Kidney (tissue), 13 donors: ENCODE measurements at regions not wholly inside any gene's neighbourhood (a gene's known extent, or its start where the extent isn't known, plus 50 kb on each side); places are given as distances from the start of the nearest gene placed in this dataset.
"Not testable (repeated sequence)": the region's sequence is repeated elsewhere in the genome, so short reads cannot be mapped to it uniquely, and the experiment has no call there.

Source experiments
- DNase-seq, 5 donors: peaks; one replicate each; pipeline ENCODE4 v3.0.0-alpha.2; 2013 to 2020
- FAIRE-seq: peaks from 2 replicates; lab custom pipeline; 2012; peaks lifted over from hg19 to GRCh38; lab: Jason Lieb, UNC
- H3K27ac ChIP-seq, 2 donors: one replicate each; pipeline ENCODE4 v1.7.0; 2013; ENCODE audit warnings: low read depth in 2 of 2, low read length in 2 of 2, inconsistent platforms in 1 of 2
- H3K27me3 ChIP-seq: one replicate; pipeline ENCODE4 v1.7.1; 2013; ENCODE audit warnings: low read length, inconsistent platforms; ENCODE audit not compliant: control insufficient read depth, insufficient read depth
- H3K36me3 ChIP-seq, 3 donors: one replicate each; pipeline versions ENCODE4 v1.7.0 to v1.7.1; 2013; ENCODE audit warnings: low read length in 3 of 3, control low read depth in 1 of 3, inconsistent platforms in 1 of 3; ENCODE audit not compliant: insufficient read depth in 3 of 3, control insufficient read depth in 2 of 3
- H3K4me1 ChIP-seq, 3 donors: one replicate each; pipeline versions ENCODE4 v1.7.0 to v1.7.1; 2013; ENCODE audit warnings: low read length in 3 of 3, inconsistent platforms in 1 of 3, low read depth in 1 of 3; ENCODE audit not compliant: control insufficient read depth in 2 of 3, insufficient read depth in 2 of 3
- H3K4me3 ChIP-seq, 3 donors: one replicate each; pipeline versions ENCODE4 v1.7.0 to v1.8.1; 2013; ENCODE audit warnings: low read length in 3 of 3, control low read depth in 1 of 3, inconsistent platforms in 1 of 3
- H3K9ac ChIP-seq, 3 donors: one replicate each; pipeline versions ENCODE4 v1.7.0 to v1.7.1; 2013; ENCODE audit warnings: low read length in 3 of 3, control low read depth in 1 of 3, inconsistent platforms in 1 of 3
- H3K9me3 ChIP-seq, 3 donors: one replicate each; pipeline versions ENCODE4 v1.7.0 to v1.7.1; 2013; ENCODE audit warnings: low read length in 3 of 3, control low read depth in 1 of 3, inconsistent platforms in 1 of 3; ENCODE audit not compliant: control insufficient read depth in 2 of 3, insufficient read depth in 1 of 3
- intact Hi-C: fragments of 100-400 bp; cut with DNase I; formaldehyde crosslinking; loops from one replicate; pipeline ENCODE4 v1.11.1; 2022
- TF ChIP-seq, protein P1 (sequence below): IDR thresholded peaks from 3 replicates; pipeline ENCODE4 v1.5.1; 2012; ENCODE audit warnings: mild to moderate bottlenecking, moderate library complexity, borderline replicate concordance; ENCODE audit not compliant: insufficient read depth; ENCODE audit errors: extremely low read depth
- donor health status: control.
- donor health status: control.
- donor health status: control.
- donor health status: control.
- donor health status: control.
- donor health status: DM: yes; HTN: yes; CAD: no.
- donor health status: Normal renal cell carcinoma (clear cell type).

DNA sequence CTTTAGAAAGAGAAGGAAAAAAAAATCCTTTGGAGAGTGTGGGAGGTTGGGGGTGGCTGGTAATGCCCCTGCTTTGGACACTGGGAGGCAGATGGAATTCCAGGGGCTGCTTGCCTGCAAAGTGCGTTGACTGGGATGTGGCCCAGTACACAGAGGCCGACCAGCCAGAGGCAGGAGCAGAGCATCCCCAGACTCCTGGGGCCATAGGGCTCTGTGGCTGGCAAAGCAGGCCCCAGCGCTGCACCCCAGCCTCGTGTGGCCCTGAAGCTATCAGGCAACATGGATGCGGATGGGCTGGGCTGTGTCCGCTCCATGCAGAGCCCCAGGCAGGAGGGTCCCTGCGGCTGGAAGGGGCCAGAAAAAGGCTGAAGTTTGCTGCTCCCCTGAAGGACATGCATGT, 361.6 kb upstream of the FZD8 start:
- FAIRE-seq: no peak

GRCh38 chr10:36003031-36003600, 361.0 kb upstream of the FZD8 start:
- Histone ChIP-seq H3K9me3 (no peaks in the 10 kb centered on the region), H3K4me3 (no peak overlapping the region), H3K27me3 (no peaks in the 10 kb centered on the region), H3K9ac (no peak overlapping the region), H3K27ac (no peak overlapping the region), H3K4me1 (no peaks in the 10 kb centered on the region), H3K36me3 (no peaks in the 10 kb centered on the region)
- DNase-seq: no peak
- TF ChIP-seq, protein P1, sequence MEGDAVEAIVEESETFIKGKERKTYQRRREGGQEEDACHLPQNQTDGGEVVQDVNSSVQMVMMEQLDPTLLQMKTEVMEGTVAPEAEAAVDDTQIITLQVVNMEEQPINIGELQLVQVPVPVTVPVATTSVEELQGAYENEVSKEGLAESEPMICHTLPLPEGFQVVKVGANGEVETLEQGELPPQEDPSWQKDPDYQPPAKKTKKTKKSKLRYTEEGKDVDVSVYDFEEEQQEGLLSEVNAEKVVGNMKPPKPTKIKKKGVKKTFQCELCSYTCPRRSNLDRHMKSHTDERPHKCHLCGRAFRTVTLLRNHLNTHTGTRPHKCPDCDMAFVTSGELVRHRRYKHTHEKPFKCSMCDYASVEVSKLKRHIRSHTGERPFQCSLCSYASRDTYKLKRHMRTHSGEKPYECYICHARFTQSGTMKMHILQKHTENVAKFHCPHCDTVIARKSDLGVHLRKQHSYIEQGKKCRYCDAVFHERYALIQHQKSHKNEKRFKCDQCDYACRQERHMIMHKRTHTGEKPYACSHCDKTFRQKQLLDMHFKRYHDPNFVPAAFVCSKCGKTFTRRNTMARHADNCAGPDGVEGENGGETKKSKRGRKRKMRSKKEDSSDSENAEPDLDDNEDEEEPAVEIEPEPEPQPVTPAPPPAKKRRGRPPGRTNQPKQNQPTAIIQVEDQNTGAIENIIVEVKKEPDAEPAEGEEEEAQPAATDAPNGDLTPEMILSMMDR: no peak
- intact Hi-C loops: no loop called here
- no peak for FAIRE-seq

More for the DNA sequence above, 361.6 kb upstream of the FZD8 start:
- no peak overlapping the region for H3K4me3 ChIP-seq
- intact Hi-C loops: no loop called here
- no peak for DNase-seq
- no peaks in the 10 kb centered on the region for H3K4me1 ChIP-seq
- TF ChIP-seq, protein P1: no peak
- H3K9ac ChIP-seq: no peak overlapping the region
- H3K36me3 ChIP-seq: no peaks in the 10 kb centered on the region
- no peak overlapping the region for H3K27ac ChIP-seq
- no peaks in the 10 kb centered on the region for H3K27me3 ChIP-seq
- no peaks in the 10 kb centered on the region for H3K9me3 ChIP-seq

- H3K4me1 ChIP-seq: no peaks in the 10 kb centered on the region
- H3K9ac ChIP-seq: no peak overlapping the region
- no peak overlapping the region for H3K27ac ChIP-seq
- H3K36me3 ChIP-seq: no peaks in the 10 kb centered on the region
- no peak for DNase-seq
- no peaks in the 10 kb centered on the region for H3K9me3 ChIP-seq
- TF ChIP-seq, protein P1: no peak
- intact Hi-C loops: no loop called here
- no peaks in the 10 kb centered on the region for H3K27me3 ChIP-seq
- no peak overlapping the region for H3K4me3 ChIP-seq
- no peak for FAIRE-seq
Measured at GRCh38 chr10:36002445-36002844, 360.3 kb upstream of the FZD8 start.

DNA sequence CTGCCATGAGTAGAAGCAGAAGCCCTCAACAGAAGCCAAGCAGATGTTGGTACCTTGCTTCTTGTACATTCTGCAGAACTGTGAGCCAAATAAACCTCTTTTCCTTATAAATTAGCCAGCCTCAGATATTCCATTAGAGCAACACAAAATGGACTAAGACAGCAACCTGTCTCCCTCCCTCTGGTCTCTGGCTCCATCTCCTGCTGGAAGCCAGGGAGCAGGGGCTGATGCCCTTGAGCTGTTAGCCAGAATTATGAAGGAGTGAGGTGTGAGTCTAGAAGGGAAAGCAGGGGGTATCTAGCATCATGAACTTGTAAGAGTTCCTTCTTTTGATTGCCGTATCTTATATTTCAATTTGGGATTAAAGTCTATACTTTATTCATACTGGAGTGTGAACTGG, 358.7 kb upstream of the FZD8 start:
- H3K9me3 ChIP-seq, H3K4me1 ChIP-seq, H3K27ac ChIP-seq, H3K27me3 ChIP-seq, H3K9ac ChIP-seq, DNase-seq, H3K36me3 ChIP-seq, FAIRE-seq, intact Hi-C loops, H3K4me3 ChIP-seq: not testable (repeated sequence)
- TF ChIP-seq, protein P1: peak; percentile 7
